ENCODE measurements at regions not wholly inside any gene's neighbourhood (a gene's known extent, or its start where the extent isn't known, plus 50 kb on each side); places are given as distances from the start of the nearest gene placed in this dataset.

GRCh38 chr10:28986117-28986792 lies 302.6 kb upstream of the LYZL1 start (continued):
- TF ChIP-seq ZNF224 (CRISPR knock-in tag; IDR thresholded peaks at IDR 0.05) (no peak), THAP12 (CRISPR knock-in tag; IDR thresholded peaks at IDR 0.05) (no peak), ZBTB2 (IDR thresholded peaks at IDR 0.05) (no peak), GABPB2 (CRISPR knock-in tag; conservative IDR thresholded peaks at IDR 0.05) (no peak), POLR2H (tag; IDR thresholded peaks at IDR 0.05; ENCODE audit: low read depth) (no peak), ZNF212 (CRISPR knock-in tag; IDR thresholded peaks at IDR 0.05) (no peak), KDM5B (IDR thresholded peaks at IDR 0.05; ENCODE audit: insufficient replicate concordance, low read depth, low read length) (no peak), MXI1 (IDR thresholded peaks at IDR 0.05; ENCODE audit: low read depth, low read length) (no peak), DMBX1 (CRISPR knock-in tag; IDR thresholded peaks at IDR 0.05; ENCODE audit: borderline replicate concordance) (peak; percentile 31; the same call in 1 of the 2 replicates)
- TF ChIP-seq, protein P1, sequence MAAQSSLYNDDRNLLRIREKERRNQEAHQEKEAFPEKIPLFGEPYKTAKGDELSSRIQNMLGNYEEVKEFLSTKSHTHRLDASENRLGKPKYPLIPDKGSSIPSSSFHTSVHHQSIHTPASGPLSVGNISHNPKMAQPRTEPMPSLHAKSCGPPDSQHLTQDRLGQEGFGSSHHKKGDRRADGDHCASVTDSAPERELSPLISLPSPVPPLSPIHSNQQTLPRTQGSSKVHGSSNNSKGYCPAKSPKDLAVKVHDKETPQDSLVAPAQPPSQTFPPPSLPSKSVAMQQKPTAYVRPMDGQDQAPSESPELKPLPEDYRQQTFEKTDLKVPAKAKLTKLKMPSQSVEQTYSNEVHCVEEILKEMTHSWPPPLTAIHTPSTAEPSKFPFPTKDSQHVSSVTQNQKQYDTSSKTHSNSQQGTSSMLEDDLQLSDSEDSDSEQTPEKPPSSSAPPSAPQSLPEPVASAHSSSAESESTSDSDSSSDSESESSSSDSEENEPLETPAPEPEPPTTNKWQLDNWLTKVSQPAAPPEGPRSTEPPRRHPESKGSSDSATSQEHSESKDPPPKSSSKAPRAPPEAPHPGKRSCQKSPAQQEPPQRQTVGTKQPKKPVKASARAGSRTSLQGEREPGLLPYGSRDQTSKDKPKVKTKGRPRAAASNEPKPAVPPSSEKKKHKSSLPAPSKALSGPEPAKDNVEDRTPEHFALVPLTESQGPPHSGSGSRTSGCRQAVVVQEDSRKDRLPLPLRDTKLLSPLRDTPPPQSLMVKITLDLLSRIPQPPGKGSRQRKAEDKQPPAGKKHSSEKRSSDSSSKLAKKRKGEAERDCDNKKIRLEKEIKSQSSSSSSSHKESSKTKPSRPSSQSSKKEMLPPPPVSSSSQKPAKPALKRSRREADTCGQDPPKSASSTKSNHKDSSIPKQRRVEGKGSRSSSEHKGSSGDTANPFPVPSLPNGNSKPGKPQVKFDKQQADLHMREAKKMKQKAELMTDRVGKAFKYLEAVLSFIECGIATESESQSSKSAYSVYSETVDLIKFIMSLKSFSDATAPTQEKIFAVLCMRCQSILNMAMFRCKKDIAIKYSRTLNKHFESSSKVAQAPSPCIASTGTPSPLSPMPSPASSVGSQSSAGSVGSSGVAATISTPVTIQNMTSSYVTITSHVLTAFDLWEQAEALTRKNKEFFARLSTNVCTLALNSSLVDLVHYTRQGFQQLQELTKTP (IDR thresholded peaks at IDR 0.05; ENCODE audit: low read depth in 1 of 2, partially characterized antibody in 2 of 2): peak in 1 of 2 experiments; percentile 7
